ENCODE measurements at regions not wholly inside any gene's neighbourhood (a gene's known extent, or its start where the extent isn't known, plus 50 kb on each side); places are given as distances from the start of the nearest gene placed in this dataset.

DNA sequence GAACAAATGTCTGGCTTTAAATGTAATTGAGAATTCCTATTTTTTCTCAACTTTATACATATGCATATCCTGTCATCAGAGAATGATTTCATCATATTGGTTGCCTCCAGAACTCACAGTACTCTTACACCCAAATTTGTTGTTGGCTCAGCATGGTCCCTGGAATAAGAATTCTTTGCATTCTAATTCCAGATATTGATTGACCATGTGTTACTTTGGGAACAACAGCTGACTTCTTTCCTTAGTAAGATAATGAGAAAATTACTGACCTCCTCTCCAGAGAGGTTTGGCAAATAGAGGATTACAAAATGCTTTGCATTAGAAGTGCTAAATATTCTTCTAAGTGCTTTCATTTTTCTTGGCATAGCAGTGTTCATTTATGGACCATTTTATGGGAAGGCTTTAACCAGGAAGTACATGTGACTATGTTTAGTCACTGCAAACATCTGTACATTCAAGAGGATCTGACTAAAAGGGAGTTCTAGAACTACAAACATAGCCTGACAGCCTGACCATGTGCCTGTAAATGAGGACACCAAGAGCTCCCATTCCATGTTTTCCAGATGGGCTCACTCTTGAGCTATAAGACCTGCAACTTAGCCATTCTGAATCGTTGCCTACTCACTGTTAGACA is 391.6 kb upstream of the DPPA4 start:
- no peaks in the 10 kb centered on the region for H3K79me1 ChIP-seq (replicated peaks; ENCODE audit: low read length, poor library complexity, severe bottlenecking)
- H4K8ac ChIP-seq (ENCODE audit: low read length): no peak overlapping the region
- peak; percentile 2 for DNase-seq
- H2BK5ac ChIP-seq (ENCODE audit: low read depth, low read length, poor library complexity, severe bottlenecking): no peak overlapping the region
- H3K27ac ChIP-seq (ENCODE audit: low read length, poor library complexity, severe bottlenecking): no peak overlapping the region
- no peak overlapping the region for H3K4ac ChIP-seq (ENCODE audit: low read depth in 1 of 2, low read length in 2 of 2)
- H3K4me3 ChIP-seq (ENCODE audit: insufficient read depth in 1 of 2, low read depth in 1 of 2, low read length in 2 of 2): no peak overlapping the region
- no peaks in the 10 kb centered on the region for H3K9me3 ChIP-seq (ENCODE audit: control insufficient read depth, low read length)
- H3K36me3 ChIP-seq (ENCODE audit: control insufficient read depth in 1 of 2, insufficient read depth in 2 of 2, low read depth in 1 of 2, low read length in 2 of 2): no peaks in the 10 kb centered on the region
- H2AFZ ChIP-seq (ENCODE audit: low read depth, low read length): no peak overlapping the region
- no peak overlapping the region for H2BK15ac ChIP-seq (ENCODE audit: low read depth, poor library complexity, severe bottlenecking)
- 80% methylated on average over 1 of the region's 1 CpG for WGBS
- no peak overlapping the region for H3K18ac ChIP-seq (ENCODE audit: low read depth in 1 of 2, low read length in 2 of 2)
- H4K91ac ChIP-seq (ENCODE audit: low read length): no peak overlapping the region
- no peak overlapping the region for H3K14ac ChIP-seq (ENCODE audit: low read length in 2 of 2)
- H2AK5ac ChIP-seq (ENCODE audit: low read length, severe bottlenecking): no peak overlapping the region
- H3K27me3 ChIP-seq (ENCODE audit: control insufficient read depth in 1 of 2, insufficient read depth in 1 of 2, low read length in 2 of 2): no peaks in the 10 kb centered on the region
- H2BK120ac ChIP-seq (ENCODE audit: low read depth, low read length): no peak overlapping the region
- H3K4me1 ChIP-seq (ENCODE audit: control insufficient read depth, insufficient read depth, low read depth, low read length): no peaks in the 10 kb centered on the region
- H3K9ac ChIP-seq (ENCODE audit: low read length): no peak overlapping the region
- no peak overlapping the region for H2BK12ac ChIP-seq (ENCODE audit: low read length in 2 of 2)
- H3K4me2 ChIP-seq (ENCODE audit: low read length, poor library complexity, severe bottlenecking): no peak overlapping the region
- no peak overlapping the region for H3K23ac ChIP-seq (ENCODE audit: low read length in 2 of 2)

DNA sequence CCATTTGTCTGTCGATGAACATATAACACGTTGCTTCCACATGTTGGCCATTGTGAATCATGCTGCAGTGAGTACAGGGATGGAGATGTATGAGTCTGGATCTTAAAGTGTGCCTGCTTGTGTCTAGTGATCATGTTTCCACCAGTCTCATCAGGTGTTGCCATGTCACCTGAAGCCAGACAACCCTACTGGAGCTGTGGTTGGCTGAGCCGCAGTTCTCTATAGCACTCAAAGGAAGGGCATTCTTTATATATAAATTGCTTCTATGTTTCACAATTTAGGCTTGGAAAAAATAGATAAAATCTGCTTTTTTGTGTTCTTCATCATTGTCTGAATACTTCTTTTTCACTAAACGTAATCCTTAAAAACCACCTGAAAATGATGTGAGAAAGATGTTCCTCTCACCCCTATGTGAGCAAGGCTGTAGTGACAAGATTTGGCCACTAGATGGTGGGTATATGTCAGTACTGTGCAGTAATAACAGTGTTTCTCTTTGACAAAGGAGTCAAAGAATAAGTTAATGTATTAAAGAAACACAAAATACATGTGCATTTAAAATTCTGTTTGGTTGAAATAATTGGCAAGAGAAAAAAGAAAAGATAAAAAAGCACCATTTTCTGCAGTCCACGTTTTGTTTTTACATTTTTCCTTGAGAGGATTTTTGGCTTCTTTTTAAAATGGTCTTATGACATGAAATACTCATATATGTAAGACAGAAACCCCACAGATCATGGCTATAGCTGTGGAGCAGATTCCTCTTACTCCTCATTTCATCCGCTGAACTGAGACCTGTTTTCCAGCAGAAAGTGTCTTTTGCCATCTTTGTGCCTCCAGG is 394.5 kb upstream of the DPPA4 start:
- Histone ChIP-seq H3K27ac (ENCODE audit: low read length, poor library complexity, severe bottlenecking) (no peak overlapping the region), H3K79me1 (replicated peaks; ENCODE audit: low read length, poor library complexity, severe bottlenecking) (no peaks in the 10 kb centered on the region), H2BK5ac (ENCODE audit: low read depth, low read length, poor library complexity, severe bottlenecking) (no peak overlapping the region), H3K36me3 (ENCODE audit: control insufficient read depth in 1 of 2, insufficient read depth in 2 of 2, low read depth in 1 of 2, low read length in 2 of 2) (no peaks in the 10 kb centered on the region), H2BK12ac (ENCODE audit: low read length in 2 of 2) (no peak overlapping the region), H3K4me3 (ENCODE audit: insufficient read depth in 1 of 2, low read depth in 1 of 2, low read length in 2 of 2) (no peak overlapping the region), H2BK15ac (ENCODE audit: low read depth, poor library complexity, severe bottlenecking) (no peak overlapping the region), H2BK120ac (ENCODE audit: low read depth, low read length) (no peak overlapping the region), H3K27me3 (ENCODE audit: control insufficient read depth in 1 of 2, insufficient read depth in 1 of 2, low read length in 2 of 2) (no peaks in the 10 kb centered on the region), H4K91ac (ENCODE audit: low read length) (no peak overlapping the region), H2AK5ac (ENCODE audit: low read length, severe bottlenecking) (no peak overlapping the region), H2AFZ (ENCODE audit: low read depth, low read length) (no peak overlapping the region), H3K23ac (ENCODE audit: low read length in 2 of 2) (no peak overlapping the region), H3K9me3 (ENCODE audit: control insufficient read depth, low read length) (peaks cover 3% of the 10 kb centered on the region), H3K4ac (ENCODE audit: low read depth in 1 of 2, low read length in 2 of 2) (no peak overlapping the region), H3K9ac (ENCODE audit: low read length) (no peak overlapping the region), H4K8ac (ENCODE audit: low read length) (no peak overlapping the region), H3K14ac (ENCODE audit: low read length in 2 of 2) (no peak overlapping the region), H3K4me2 (ENCODE audit: low read length, poor library complexity, severe bottlenecking) (no peak overlapping the region), H3K18ac (ENCODE audit: low read depth in 1 of 2, low read length in 2 of 2) (no peak overlapping the region), H3K4me1 (ENCODE audit: control insufficient read depth, insufficient read depth, low read depth, low read length) (no peaks in the 10 kb centered on the region)
- WGBS: 92% methylated on average over 3 of the region's 6 CpGs
- peak; percentile 60 for DNase-seq

DNA sequence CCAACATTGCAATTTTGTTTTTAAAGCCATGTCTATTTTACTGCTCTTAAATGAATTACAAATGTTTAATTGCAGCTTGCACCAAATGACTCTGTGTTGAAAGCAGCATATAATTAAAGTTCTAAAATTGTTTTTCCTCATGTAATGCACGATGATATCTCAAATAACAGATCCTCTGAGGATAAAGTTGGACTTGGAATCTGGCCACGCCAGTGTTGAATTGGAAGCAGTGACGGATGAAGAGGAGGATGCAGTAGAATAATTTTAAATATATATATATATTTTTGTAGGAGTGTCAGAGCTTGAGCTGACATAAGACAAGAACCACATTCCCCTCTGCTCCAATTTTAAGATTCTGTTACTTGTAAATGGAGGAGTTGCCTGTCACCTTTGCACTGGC is 406.6 kb upstream of the DPPA4 start:
- H4K91ac ChIP-seq (ENCODE audit: low read length): no peak overlapping the region
- H3K4me1 ChIP-seq (ENCODE audit: control insufficient read depth, insufficient read depth, low read depth, low read length): no peaks in the 10 kb centered on the region
- H2BK12ac ChIP-seq (ENCODE audit: low read length in 2 of 2): no peak overlapping the region
- no peak overlapping the region for H2BK5ac ChIP-seq (ENCODE audit: low read depth, low read length, poor library complexity, severe bottlenecking)
- H3K9ac ChIP-seq (ENCODE audit: low read length): no peak overlapping the region
- WGBS: 60% methylated on average over 1 of the region's 3 CpGs
- no peak overlapping the region for H2BK15ac ChIP-seq (ENCODE audit: low read depth, poor library complexity, severe bottlenecking)
- H3K27ac ChIP-seq (ENCODE audit: low read length, poor library complexity, severe bottlenecking): no peak overlapping the region
- H3K23ac ChIP-seq (ENCODE audit: low read length in 2 of 2): no peak overlapping the region
- H3K14ac ChIP-seq (ENCODE audit: low read length in 2 of 2): no peak overlapping the region
- H3K36me3 ChIP-seq (ENCODE audit: control insufficient read depth in 1 of 2, insufficient read depth in 2 of 2, low read depth in 1 of 2, low read length in 2 of 2): no peaks in the 10 kb centered on the region
- no peak overlapping the region for H2BK120ac ChIP-seq (ENCODE audit: low read depth, low read length)
- DNase-seq: no peak
- H3K79me1 ChIP-seq (replicated peaks; ENCODE audit: low read length, poor library complexity, severe bottlenecking): no peaks in the 10 kb centered on the region
- no peak overlapping the region for H2AK5ac ChIP-seq (ENCODE audit: low read length, severe bottlenecking)
- H4K8ac ChIP-seq (ENCODE audit: low read length): no peak overlapping the region
- H3K4ac ChIP-seq (ENCODE audit: low read depth in 1 of 2, low read length in 2 of 2): no peak overlapping the region
- H2AFZ ChIP-seq (ENCODE audit: low read depth, low read length): no peak overlapping the region
- no peak overlapping the region for H3K18ac ChIP-seq (ENCODE audit: low read depth in 1 of 2, low read length in 2 of 2)
- H3K4me2 ChIP-seq (ENCODE audit: low read length, poor library complexity, severe bottlenecking): no peak overlapping the region
- no peak overlapping the region for H3K4me3 ChIP-seq (ENCODE audit: insufficient read depth in 1 of 2, low read depth in 1 of 2, low read length in 2 of 2)
- H3K9me3 ChIP-seq (ENCODE audit: control insufficient read depth, low read length): no peaks in the 10 kb centered on the region
- H3K27me3 ChIP-seq (ENCODE audit: control insufficient read depth in 1 of 2, insufficient read depth in 1 of 2, low read length in 2 of 2): no peaks in the 10 kb centered on the region

- H2BK15ac ChIP-seq (ENCODE audit: low read depth, poor library complexity, severe bottlenecking): no peak overlapping the region
- no peak overlapping the region for H3K18ac ChIP-seq (ENCODE audit: low read depth in 1 of 2, low read length in 2 of 2)
- no peak overlapping the region for H2BK12ac ChIP-seq (ENCODE audit: low read length in 2 of 2)
- H3K4me1 ChIP-seq (ENCODE audit: control insufficient read depth, insufficient read depth, low read depth, low read length): no peaks in the 10 kb centered on the region
- no peaks in the 10 kb centered on the region for H3K27me3 ChIP-seq (ENCODE audit: control insufficient read depth in 1 of 2, insufficient read depth in 1 of 2, low read length in 2 of 2)
- no peak overlapping the region for H4K91ac ChIP-seq (ENCODE audit: low read length)
- no peak overlapping the region for H3K14ac ChIP-seq (ENCODE audit: low read length in 2 of 2)
- H2BK120ac ChIP-seq (ENCODE audit: low read depth, low read length): no peak overlapping the region
- no peak overlapping the region for H2AFZ ChIP-seq (ENCODE audit: low read depth, low read length)
- no peaks in the 10 kb centered on the region for H3K36me3 ChIP-seq (ENCODE audit: control insufficient read depth in 1 of 2, insufficient read depth in 2 of 2, low read depth in 1 of 2, low read length in 2 of 2)
- H3K79me1 ChIP-seq (replicated peaks; ENCODE audit: low read length, poor library complexity, severe bottlenecking): no peaks in the 10 kb centered on the region
- H2BK5ac ChIP-seq (ENCODE audit: low read depth, low read length, poor library complexity, severe bottlenecking): no peak overlapping the region
- no peak for DNase-seq
- no peak overlapping the region for H4K8ac ChIP-seq (ENCODE audit: low read length)
- no peak overlapping the region for H3K9ac ChIP-seq (ENCODE audit: low read length)
- H3K4ac ChIP-seq (ENCODE audit: low read depth in 1 of 2, low read length in 2 of 2): no peak overlapping the region
- H3K9me3 ChIP-seq (ENCODE audit: control insufficient read depth, low read length): peaks cover 9% of the 10 kb centered on the region
- no peak overlapping the region for H3K4me3 ChIP-seq (ENCODE audit: insufficient read depth in 1 of 2, low read depth in 1 of 2, low read length in 2 of 2)
- WGBS: 85% methylated on average over 2 of the region's 5 CpGs
- no peak overlapping the region for H3K4me2 ChIP-seq (ENCODE audit: low read length, poor library complexity, severe bottlenecking)
- no peak overlapping the region for H3K27ac ChIP-seq (ENCODE audit: low read length, poor library complexity, severe bottlenecking)
- H2AK5ac ChIP-seq (ENCODE audit: low read length, severe bottlenecking): no peak overlapping the region
- no peak overlapping the region for H3K23ac ChIP-seq (ENCODE audit: low read length in 2 of 2)
Measured at GRCh38 chr3:109772520-109772919, 435.2 kb upstream of the DPPA4 start.

All from mesenchymal stem cell (in vitro differentiated cells and primary cell).